ENCODE measurements at regions not wholly inside any gene's neighbourhood (a gene's known extent, or its start where the extent isn't known, plus 50 kb on each side); places are given as distances from the start of the nearest gene placed in this dataset.

DNA sequence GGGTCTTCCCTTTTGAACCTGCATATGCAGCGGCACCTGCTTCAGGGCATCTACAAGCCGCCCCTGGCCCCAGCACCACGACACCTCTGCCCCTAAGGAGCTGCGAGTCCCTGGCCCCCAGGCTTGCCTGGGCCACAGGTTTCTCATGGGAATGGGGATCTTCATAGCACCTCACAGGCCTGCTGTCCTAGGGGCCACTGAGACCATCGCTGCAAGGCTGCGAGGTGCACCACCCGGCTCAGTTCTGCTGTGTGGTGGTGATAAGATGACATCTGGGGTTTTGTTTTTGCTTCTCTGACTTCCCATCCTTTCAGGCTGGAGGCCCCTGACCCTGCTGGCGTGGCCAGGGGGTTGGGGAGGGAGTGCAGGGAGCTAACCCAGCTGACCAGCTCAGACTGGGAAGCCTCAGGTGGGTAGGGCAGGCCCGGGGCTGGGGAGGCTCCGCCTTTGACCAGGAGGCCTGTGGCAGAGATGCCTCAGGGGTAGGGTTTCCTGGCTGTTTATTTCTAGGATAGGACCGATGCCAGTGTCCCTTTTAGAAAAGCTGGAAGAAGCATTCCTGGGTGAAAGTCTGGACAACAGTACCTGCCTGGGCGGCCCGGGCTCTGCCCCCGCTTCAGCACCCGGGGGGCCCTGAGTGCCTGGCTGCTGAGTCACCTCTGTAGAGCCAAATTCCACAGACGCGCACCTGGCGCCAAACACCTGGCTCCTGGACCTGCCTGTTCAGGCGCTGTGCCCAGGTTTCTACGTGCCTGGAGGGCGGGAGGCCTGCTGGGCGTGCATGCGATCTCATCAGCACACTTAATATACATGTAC, 264.7 kb downstream of the DLL1 start:
- DNase-seq, result peak; percentile 35

- DNase-seq, result no peak
These were observed 265.5 kb downstream of the DLL1 start for GRCh38 chr6:170025341-170025911.

DNA sequence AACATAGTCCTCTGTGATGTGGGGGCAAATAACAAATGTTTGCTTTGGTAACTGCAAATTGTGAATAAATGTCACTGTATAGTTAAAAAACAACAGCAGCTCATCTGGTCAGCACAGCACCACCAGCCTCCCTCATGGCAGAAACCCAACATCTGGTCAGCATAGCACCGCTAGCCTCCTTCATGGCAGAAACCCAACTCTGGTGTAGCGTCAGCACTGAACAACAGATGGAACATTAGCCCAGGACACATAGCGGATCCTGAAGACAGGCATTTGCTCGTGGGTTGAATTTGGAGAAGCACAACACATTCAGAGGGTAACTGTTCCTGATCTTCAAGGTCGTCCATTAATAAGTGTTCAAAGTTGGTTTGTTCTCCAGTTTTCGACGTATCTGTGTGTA, 265.9 kb downstream of the DLL1 start:
- DNase-seq, result no peak

DNA sequence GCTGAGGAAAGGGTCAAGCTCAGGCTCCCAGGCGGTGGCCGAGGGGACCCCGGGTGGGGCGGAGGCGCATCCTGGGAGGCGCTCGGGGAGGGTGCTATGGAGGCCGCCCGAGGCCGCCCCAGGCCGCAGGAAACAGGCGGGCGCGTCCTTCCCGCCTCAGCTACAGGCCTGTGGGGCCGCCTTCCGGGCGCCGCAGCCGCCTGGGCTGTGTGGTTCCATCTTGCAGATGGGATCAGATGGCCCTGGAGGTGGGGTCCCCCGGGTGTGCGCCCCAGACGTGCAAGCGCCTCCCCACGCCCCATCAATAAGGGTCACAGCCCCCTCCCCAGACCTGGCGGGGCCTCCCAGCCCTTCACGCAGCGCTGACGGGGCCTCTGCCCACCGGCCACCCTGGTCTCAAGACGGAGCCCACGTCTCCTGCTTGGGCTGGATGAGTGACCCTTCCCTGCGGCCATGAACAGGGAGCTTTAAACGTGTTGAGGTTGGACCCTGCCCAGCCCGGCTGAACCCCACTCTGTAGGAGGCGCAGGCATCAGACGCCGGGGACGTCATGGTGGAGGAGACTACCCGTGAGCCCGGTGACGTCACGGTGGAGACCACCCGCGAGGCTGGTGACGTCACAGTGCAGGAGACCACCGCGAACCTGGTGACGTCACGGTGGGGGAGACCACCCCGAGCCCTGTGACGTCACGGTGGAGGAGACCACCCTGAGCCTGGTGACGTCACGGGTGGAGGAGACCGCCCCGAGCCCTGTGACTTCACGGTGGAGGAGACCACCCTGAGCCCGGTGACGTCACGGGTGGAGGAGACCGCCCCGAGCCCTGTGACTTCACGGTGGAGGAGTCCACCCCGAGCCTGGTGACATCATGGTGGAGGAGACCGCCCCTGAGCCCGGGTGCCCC, 267.0 kb downstream of the DLL1 start:
- peak; percentile 20 for DNase-seq

- DNase-seq, result peak; percentile 39
These were observed 267.9 kb downstream of the DLL1 start for GRCh38 chr6:170022827-170023619.

DNA sequence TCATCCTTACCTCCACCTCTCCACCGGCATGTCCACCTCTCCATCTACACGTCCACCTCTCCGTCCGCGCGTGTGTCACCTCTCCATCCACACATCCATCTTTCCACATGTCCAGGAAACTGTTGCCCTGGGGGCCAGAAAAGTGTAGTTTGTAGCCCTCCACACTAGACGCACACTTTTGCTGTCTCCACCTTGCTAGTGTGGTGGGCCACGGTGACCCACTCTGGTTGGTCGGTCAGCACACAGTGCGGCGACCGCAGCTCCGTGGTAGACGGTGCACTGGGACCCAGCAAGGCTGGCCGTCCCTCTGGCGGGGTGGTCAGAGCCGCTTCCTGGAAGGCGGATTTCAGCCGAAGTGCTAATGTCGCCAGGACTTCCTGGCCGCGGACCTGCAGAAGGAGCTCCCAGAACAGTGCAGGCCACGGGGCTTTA, 268.6 kb downstream of the DLL1 start:
- DNase-seq, result no peak

GRCh38 chr6:170021579-170021978, 269.3 kb downstream of the DLL1 start:
- DNase-seq, result no peak

- DNase-seq, result no peak
These were observed 268.6 kb downstream of the ERMARD start for GRCh38 chr6:170019818-170020583.

DNA sequence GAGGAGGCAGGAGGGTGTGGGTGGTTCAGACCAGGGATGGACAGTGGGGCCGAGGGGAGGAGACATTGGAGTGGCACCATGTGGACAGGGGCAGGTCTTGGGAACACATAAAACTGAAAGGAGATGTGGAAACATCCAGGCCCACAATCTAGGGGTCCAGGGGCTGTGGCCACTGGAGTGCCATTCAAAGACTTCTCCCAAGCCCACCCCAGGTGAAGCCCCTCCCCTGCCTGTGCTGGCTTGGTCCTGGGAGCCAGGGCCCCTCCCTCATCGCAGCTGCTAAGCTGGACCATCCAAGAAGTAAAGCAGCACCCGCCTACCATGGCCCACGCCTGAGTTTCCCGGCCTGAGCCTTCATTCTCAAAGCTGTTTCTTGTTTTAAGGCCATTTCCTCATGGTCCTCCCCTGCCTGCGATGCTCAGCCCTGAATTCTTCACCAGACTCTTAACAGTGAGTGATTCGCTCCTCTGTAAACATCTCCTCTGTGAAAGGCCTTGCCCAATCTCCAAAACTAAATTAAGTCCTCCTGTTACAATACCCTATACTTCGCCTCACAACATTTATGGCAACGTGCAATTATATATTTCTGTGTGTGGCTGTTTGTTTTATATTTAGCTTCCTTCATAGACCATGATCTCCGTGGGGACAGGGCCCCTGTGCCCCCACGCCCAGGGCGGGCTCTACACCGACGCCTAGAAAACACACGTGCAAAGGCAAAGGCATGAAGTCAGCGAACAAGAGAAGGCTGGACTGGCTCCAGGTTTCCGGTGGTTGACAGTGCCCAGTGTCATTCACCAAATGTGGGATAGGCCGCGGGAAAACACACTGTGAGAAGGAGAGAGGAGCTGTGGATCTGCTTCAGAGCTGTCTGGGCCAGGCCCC, 267.8 kb downstream of the ERMARD start:
- DNase-seq, result no peak

GRCh38 chr6:170018422-170018935, 267.1 kb downstream of the ERMARD start:
- no peak for DNase-seq

- no peak for DNase-seq
These were observed 266.3 kb downstream of the ERMARD start for GRCh38 chr6:170017603-170018320.

- no peak for DNase-seq
These were observed 262.4 kb downstream of the ERMARD start for GRCh38 chr6:170013815-170014214.

DNA sequence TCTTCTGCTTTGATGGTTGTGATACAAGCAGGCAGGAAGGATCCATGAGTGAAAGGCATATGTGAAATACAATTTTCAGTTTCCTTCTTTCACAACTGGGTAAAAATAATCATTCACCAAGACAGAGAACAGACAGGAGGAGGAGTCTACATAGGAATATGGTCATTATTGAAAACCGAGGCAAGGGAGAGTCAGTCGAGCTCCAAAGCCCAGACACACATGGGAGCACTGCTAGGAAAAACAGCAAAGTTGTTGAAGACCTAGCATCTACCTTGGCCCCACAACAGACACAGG, 260.6 kb downstream of the ERMARD start:
- DNase-seq, result no peak

DNA sequence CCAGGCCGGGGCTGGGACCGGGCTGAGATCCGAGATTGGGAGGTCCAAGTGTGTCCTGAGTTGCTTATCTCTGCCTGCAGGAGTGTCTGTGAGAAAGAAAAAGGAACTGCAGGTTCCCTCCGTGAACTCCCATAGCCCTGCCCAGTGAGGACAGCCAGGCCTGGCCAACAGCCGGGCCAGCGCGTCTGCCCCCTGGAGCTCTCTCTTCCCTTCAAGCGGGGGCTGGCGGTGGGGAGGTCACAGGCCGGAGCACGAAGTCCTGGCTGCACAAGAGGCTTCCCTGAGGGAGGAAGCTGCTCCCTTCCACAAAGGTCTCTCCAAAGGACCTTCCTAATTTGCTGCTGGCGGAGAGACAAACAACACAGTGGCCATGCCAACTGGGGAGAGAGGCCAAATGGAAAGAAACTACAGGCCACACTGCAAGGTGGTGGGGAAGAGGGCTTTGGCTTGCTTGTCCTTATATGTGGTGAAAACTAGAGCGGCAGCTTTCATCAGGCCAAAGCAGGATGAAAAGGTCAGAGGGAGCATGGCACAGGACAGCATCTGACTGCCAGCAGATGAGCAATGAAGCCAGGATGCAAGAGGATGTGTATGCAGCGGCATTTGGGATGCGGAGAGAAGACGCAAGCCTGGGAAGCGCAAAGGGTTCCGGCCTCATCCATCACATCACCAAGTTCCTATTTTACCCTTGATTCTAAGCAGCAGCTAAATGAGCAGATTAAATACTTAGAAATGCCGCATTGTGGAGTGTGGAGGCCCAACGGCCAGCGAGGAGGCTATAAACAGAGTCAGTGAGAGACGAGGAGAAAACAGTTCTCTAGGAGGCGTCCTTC, 260.0 kb downstream of the ERMARD start:
- peak; percentile 93 for DNase-seq

GRCh38 chr6:170010665-170011203, 259.3 kb downstream of the ERMARD start:
- DNase-seq, result no peak

- DNase-seq, result no peak
These were observed 256.9 kb downstream of the ERMARD start for GRCh38 chr6:170008294-170008785.

GRCh38 chr6:170007468-170008293, 256.3 kb downstream of the ERMARD start:
- DNase-seq, result peak; percentile 62
